SK-N-SH treated with all-trans-retinoic acid at 6 μM for 48 hours (cell line): ENCODE measurements at regions not wholly inside any gene's neighbourhood (a gene's known extent, or its start where the extent isn't known, plus 50 kb on each side); places are given as distances from the start of the nearest gene placed in this dataset.

Source experiments
- ZNF8 ChIP-seq: fragments of 450-650 bp; formaldehyde crosslinking; IDR thresholded peaks from 2 replicates; pipeline ENCODE4 v1.5.0; 2020; ENCODE audit warnings: mild to moderate bottlenecking, moderate library complexity
- TF ChIP-seq, protein P1 (sequence below): fragments of 250-450 bp; sonication (Bioruptor Pico); IDR thresholded peaks from 2 replicates; pipeline ENCODE4 v1.5.1; 2020; ENCODE audit warnings: low read depth, mild to moderate bottlenecking, moderate library complexity

- TF ChIP-seq ZNF8 (CRISPR knock-in tag) = no peak
- TF ChIP-seq, protein P1, sequence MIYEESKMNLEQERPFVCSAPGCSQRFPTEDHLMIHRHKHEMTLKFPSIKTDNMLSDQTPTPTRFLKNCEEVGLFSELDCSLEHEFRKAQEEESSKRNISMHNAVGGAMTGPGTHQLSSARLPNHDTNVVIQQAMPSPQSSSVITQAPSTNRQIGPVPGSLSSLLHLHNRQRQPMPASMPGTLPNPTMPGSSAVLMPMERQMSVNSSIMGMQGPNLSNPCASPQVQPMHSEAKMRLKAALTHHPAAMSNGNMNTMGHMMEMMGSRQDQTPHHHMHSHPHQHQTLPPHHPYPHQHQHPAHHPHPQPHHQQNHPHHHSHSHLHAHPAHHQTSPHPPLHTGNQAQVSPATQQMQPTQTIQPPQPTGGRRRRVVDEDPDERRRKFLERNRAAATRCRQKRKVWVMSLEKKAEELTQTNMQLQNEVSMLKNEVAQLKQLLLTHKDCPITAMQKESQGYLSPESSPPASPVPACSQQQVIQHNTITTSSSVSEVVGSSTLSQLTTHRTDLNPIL (CRISPR knock-in tag) = no peak
Measured at GRCh38 chr5:58149345-58149744, 310.5 kb downstream of the PLK2 start.
